ENCODE measurements at regions not wholly inside any gene's neighbourhood (a gene's known extent, or its start where the extent isn't known, plus 50 kb on each side); places are given as distances from the start of the nearest gene placed in this dataset.
"Not testable (repeated sequence)": the region's sequence is repeated elsewhere in the genome, so short reads cannot be mapped to it uniquely, and the experiment has no call there.

- Histone ChIP-seq H3K27me3 (ENCODE audit: low read depth) (no peaks in the 10 kb centered on the region), H3K9me3 (no peaks in the 10 kb centered on the region), H3K27ac (no peak overlapping the region), H3K4me1 (no peaks in the 10 kb centered on the region), H3K36me3 (no peaks in the 10 kb centered on the region), H3K4me3 (no peak overlapping the region)
- intact Hi-C loops (cut with DNase I), result no loop called here
- no peak for DNase-seq
- no peak for ATAC-seq
- TF ChIP-seq CTCF (IDR thresholded peaks at IDR 0.05), result no peak
Measured at GRCh38 chr3:61417352-61417751, 144.0 kb upstream of the PTPRG start.

- no peak overlapping the region for H3K4me3 ChIP-seq
- ATAC-seq, result no peak
- no peak for TF ChIP-seq CTCF (IDR thresholded peaks at IDR 0.05)
- intact Hi-C loops (cut with DNase I), result no loop called here
- no peaks in the 10 kb centered on the region for H3K27me3 ChIP-seq (ENCODE audit: low read depth)
- no peak for DNase-seq
- no peaks in the 10 kb centered on the region for H3K36me3 ChIP-seq
- no peaks in the 10 kb centered on the region for H3K9me3 ChIP-seq
- no peak overlapping the region for H3K27ac ChIP-seq
- H3K4me1 ChIP-seq, result no peaks in the 10 kb centered on the region
Measured at GRCh38 chr3:61420136-61420759, 141.1 kb upstream of the PTPRG start.

- Histone ChIP-seq H3K36me3 (no peaks in the 10 kb centered on the region), H3K27me3 (ENCODE audit: low read depth) (no peaks in the 10 kb centered on the region), H3K27ac (no peak overlapping the region), H3K4me3 (no peak overlapping the region), H3K4me1 (no peaks in the 10 kb centered on the region), H3K9me3 (no peaks in the 10 kb centered on the region)
- no peak for DNase-seq
- intact Hi-C loops (cut with DNase I), result no loop called here
- ATAC-seq, result no peak
- TF ChIP-seq CTCF (IDR thresholded peaks at IDR 0.05), result no peak
Measured at GRCh38 chr3:61422945-61423673, 138.3 kb upstream of the PTPRG start.

- H3K9me3 ChIP-seq, result no peaks in the 10 kb centered on the region
- H3K27me3 ChIP-seq (ENCODE audit: low read depth), result no peaks in the 10 kb centered on the region
- ATAC-seq (no peak), DNase-seq (no peak)
- TF ChIP-seq CTCF (IDR thresholded peaks at IDR 0.05), result no peak
- H3K36me3 ChIP-seq, result no peaks in the 10 kb centered on the region
- H3K4me3 ChIP-seq, result no peak overlapping the region
- intact Hi-C loops (cut with DNase I), result no loop called here
- no peak overlapping the region for H3K27ac ChIP-seq
- H3K4me1 ChIP-seq, result no peaks in the 10 kb centered on the region
Measured at GRCh38 chr3:61425356-61425755, 136.0 kb upstream of the PTPRG start.

GRCh38 chr3:61429106-61429505 lies 132.3 kb upstream of the PTPRG start:
- H3K4me3 ChIP-seq, result no peak overlapping the region
- no peaks in the 10 kb centered on the region for H3K27me3 ChIP-seq (ENCODE audit: low read depth)
- no peaks in the 10 kb centered on the region for H3K4me1 ChIP-seq
- H3K27ac ChIP-seq, result no peak overlapping the region
- TF ChIP-seq CTCF (IDR thresholded peaks at IDR 0.05), result no peak
- no peaks in the 10 kb centered on the region for H3K9me3 ChIP-seq
- ATAC-seq (no peak), DNase-seq (no peak)
- H3K36me3 ChIP-seq, result no peaks in the 10 kb centered on the region
- intact Hi-C loops (cut with DNase I), result no loop called here

- ATAC-seq; H3K27me3 ChIP-seq (ENCODE audit: low read depth); DNase-seq; H3K9me3 ChIP-seq; intact Hi-C loops (cut with DNase I); H3K27ac ChIP-seq; H3K4me3 ChIP-seq; H3K4me1 ChIP-seq; H3K36me3 ChIP-seq: not testable (repeated sequence)
Measured at GRCh38 chr3:61434901-61435300, 126.5 kb upstream of the PTPRG start.

- H3K9me3 ChIP-seq; intact Hi-C loops (cut with DNase I); ATAC-seq; H3K4me1 ChIP-seq; H3K4me3 ChIP-seq; DNase-seq; H3K27ac ChIP-seq; H3K27me3 ChIP-seq (ENCODE audit: low read depth); H3K36me3 ChIP-seq: not testable (repeated sequence)
Measured at GRCh38 chr3:61435361-61435760, 126.0 kb upstream of the PTPRG start.

All from lower lobe of right lung (tissue), 2 donors.